Activated CD4-positive, alpha-beta T cell treated with anti-CD3 and anti-CD28 coated beads, Interleukin-2, amount 10 ng/mL, durations not matched to agents 24 days and 14 days (primary cell): ENCODE measurements at regions not wholly inside any gene's neighbourhood (a gene's known extent, or its start where the extent isn't known, plus 50 kb on each side); places are given as distances from the start of the nearest gene placed in this dataset.
"Not testable (repeated sequence)": the region's sequence is repeated elsewhere in the genome, so short reads cannot be mapped to it uniquely, and the experiment has no call there.

ENCODE experiments used
- DNase-seq: peaks from one replicate; pipeline ENCODE4 v3.0.0; 2022
- H3K27ac Mint-ChIP-seq: one replicate; pipeline ENCODE4 v1.8.0; 2022; ENCODE audit warnings: mild to moderate bottlenecking, mixed read lengths
- H3K27me3 Mint-ChIP-seq: one replicate; pipeline ENCODE4 v1.8.0; 2022; ENCODE audit warnings: mixed read lengths
- H3K36me3 Mint-ChIP-seq: one replicate; pipeline ENCODE4 v1.8.0; 2022; ENCODE audit warnings: low read depth, mild to moderate bottlenecking, mixed read lengths
- H3K4me1 Mint-ChIP-seq: one replicate; pipeline ENCODE4 v1.8.0; 2021; ENCODE audit warnings: mixed read lengths
- H3K4me3 Mint-ChIP-seq: one replicate; pipeline ENCODE4 v1.8.0; 2022; ENCODE audit warnings: mild to moderate bottlenecking, moderate library complexity, mixed read lengths
- H3K9me3 Mint-ChIP-seq: one replicate; pipeline ENCODE4 v1.8.0; 2021; ENCODE audit warnings: mixed read lengths
- intact Hi-C: fragments of 100-400 bp; cut with micrococcal nuclease; formaldehyde crosslinking; loops from one replicate; pipeline ENCODE4 v1.15.1; 2023

- H3K36me3 Mint-ChIP-seq, result no peaks in the 10 kb centered on the region
- H3K27me3 Mint-ChIP-seq, result peaks cover 27% of the 10 kb centered on the region
- H3K9me3 Mint-ChIP-seq, result no peaks in the 10 kb centered on the region
- no peaks in the 10 kb centered on the region for H3K4me1 Mint-ChIP-seq
- no peak for DNase-seq
- no peak overlapping the region for H3K4me3 Mint-ChIP-seq
- intact Hi-C loops, result no loop called here
- H3K27ac Mint-ChIP-seq, result no peak overlapping the region
Observed at GRCh38 chr11:115656041-115656440, 151.8 kb upstream of the CADM1 start.

GRCh38 chr11:115654792-115655191 is 150.6 kb upstream of the CADM1 start:
- intact Hi-C loops, result no loop called here
- H3K4me3 Mint-ChIP-seq, result no peak overlapping the region
- no peaks in the 10 kb centered on the region for H3K4me1 Mint-ChIP-seq
- no peak overlapping the region for H3K27ac Mint-ChIP-seq
- no peaks in the 10 kb centered on the region for H3K9me3 Mint-ChIP-seq
- H3K27me3 Mint-ChIP-seq, result peaks cover 15% of the 10 kb centered on the region
- no peaks in the 10 kb centered on the region for H3K36me3 Mint-ChIP-seq
- DNase-seq, result no peak

- Mint-ChIP-seq H3K4me1 (no peaks in the 10 kb centered on the region), H3K9me3 (no peaks in the 10 kb centered on the region), H3K27ac (no peak overlapping the region), H3K36me3 (no peaks in the 10 kb centered on the region), H3K27me3 (peaks cover 9% of the 10 kb centered on the region), H3K4me3 (no peak overlapping the region)
- intact Hi-C loops, result no loop called here
- DNase-seq, result no peak
Observed at GRCh38 chr11:115653926-115654325, 149.7 kb upstream of the CADM1 start.

- no peak for DNase-seq
- no peak overlapping the region for H3K4me3 Mint-ChIP-seq
- no peaks in the 10 kb centered on the region for H3K9me3 Mint-ChIP-seq
- no peak overlapping the region for H3K27ac Mint-ChIP-seq
- H3K4me1 Mint-ChIP-seq, result no peaks in the 10 kb centered on the region
- H3K27me3 Mint-ChIP-seq, result peaks cover 3% of the 10 kb centered on the region
- intact Hi-C loops, result no loop called here
- H3K36me3 Mint-ChIP-seq, result no peaks in the 10 kb centered on the region
Observed at GRCh38 chr11:115653076-115653475, 148.9 kb upstream of the CADM1 start.

- no peaks in the 10 kb centered on the region for H3K9me3 Mint-ChIP-seq
- H3K4me3 Mint-ChIP-seq, result no peak overlapping the region
- H3K27me3 Mint-ChIP-seq, result peaks cover 3% of the 10 kb centered on the region
- H3K36me3 Mint-ChIP-seq, result no peaks in the 10 kb centered on the region
- DNase-seq, result no peak
- H3K4me1 Mint-ChIP-seq, result no peaks in the 10 kb centered on the region
- no peak overlapping the region for H3K27ac Mint-ChIP-seq
- intact Hi-C loops, result no loop called here
Observed at GRCh38 chr11:115652496-115652895, 148.3 kb upstream of the CADM1 start.

DNA sequence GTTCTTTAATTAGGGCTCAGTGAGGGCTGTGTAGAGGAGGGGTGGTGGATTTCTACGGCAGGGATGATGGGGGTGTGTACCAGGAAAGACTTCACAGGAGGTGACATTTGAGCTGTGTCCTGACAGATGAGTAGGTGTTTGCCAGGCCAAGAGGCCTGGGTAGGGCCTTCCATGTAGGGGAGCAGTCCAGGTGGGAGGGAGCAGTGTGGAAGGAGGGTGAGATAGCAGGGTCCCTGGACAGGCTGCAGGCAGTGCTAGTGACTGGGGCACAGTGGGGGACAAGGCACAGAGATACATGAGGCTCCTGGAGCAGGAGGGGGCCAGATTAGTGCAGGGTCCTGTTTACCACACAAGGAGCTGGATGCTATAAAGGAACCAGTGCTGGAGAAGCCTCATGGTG is 147.9 kb upstream of the CADM1 start:
- Mint-ChIP-seq H3K4me3 (no peak overlapping the region), H3K27ac (no peak overlapping the region), H3K36me3 (no peaks in the 10 kb centered on the region), H3K9me3 (no peaks in the 10 kb centered on the region), H3K27me3 (peaks cover 1% of the 10 kb centered on the region), H3K4me1 (no peaks in the 10 kb centered on the region)
- DNase-seq, result no peak
- intact Hi-C loops, result no loop called here

DNA sequence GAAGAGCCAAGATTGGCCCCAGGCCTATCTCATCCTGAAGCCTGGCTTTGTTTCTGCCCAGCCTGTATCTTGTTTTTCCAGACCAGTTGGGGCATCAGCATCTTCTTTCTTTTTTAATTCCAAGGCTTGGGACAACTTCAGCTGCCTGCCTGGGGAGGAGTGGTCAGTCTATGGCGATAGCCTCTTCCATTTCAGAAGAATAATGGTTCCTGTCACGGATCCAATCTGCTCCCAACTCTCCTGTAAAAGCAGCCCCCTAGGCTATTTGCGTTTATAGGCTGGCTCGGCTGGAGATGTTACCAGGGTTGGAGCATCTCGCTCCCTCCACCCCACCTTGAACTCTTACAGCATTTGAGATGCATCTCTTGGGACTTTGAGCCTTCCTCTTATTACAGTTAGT is 145.2 kb upstream of the CADM1 start:
- no peak overlapping the region for H3K4me3 Mint-ChIP-seq
- no peaks in the 10 kb centered on the region for H3K27me3 Mint-ChIP-seq
- no peak overlapping the region for H3K27ac Mint-ChIP-seq
- intact Hi-C loops, result no loop called here
- no peaks in the 10 kb centered on the region for H3K4me1 Mint-ChIP-seq
- H3K36me3 Mint-ChIP-seq, result no peaks in the 10 kb centered on the region
- no peaks in the 10 kb centered on the region for H3K9me3 Mint-ChIP-seq
- no peak for DNase-seq

GRCh38 chr11:115645631-115646317 is 141.6 kb upstream of the CADM1 start:
- intact Hi-C loops, result no loop called here

GRCh38 chr11:115644856-115645255 is 140.6 kb upstream of the CADM1 start:
- H3K27ac Mint-ChIP-seq, result no peak overlapping the region
- intact Hi-C loops, result no loop called here

More at GRCh38 chr11:115645631-115646317, 141.6 kb upstream of the CADM1 start:
- Mint-ChIP-seq H3K4me3 (no peak overlapping the region), H3K36me3 (no peaks in the 10 kb centered on the region), H3K4me1 (no peaks in the 10 kb centered on the region), H3K27me3 (no peaks in the 10 kb centered on the region), H3K9me3 (no peaks in the 10 kb centered on the region), H3K27ac (no peak overlapping the region)
- no peak for DNase-seq

GRCh38 chr11:115643549-115644270 is 139.5 kb upstream of the CADM1 start:
- Mint-ChIP-seq H3K36me3 (no peaks in the 10 kb centered on the region), H3K9me3 (no peaks in the 10 kb centered on the region), H3K4me1 (no peaks in the 10 kb centered on the region), H3K4me3 (no peak overlapping the region), H3K27ac (no peak overlapping the region), H3K27me3 (no peaks in the 10 kb centered on the region)
- intact Hi-C loops, result no loop called here
- DNase-seq, result no peak

More at GRCh38 chr11:115644856-115645255, 140.6 kb upstream of the CADM1 start:
- Mint-ChIP-seq H3K27me3 (no peaks in the 10 kb centered on the region), H3K4me3 (no peak overlapping the region), H3K36me3 (no peaks in the 10 kb centered on the region), H3K9me3 (no peaks in the 10 kb centered on the region), H3K4me1 (no peaks in the 10 kb centered on the region)
- DNase-seq, result no peak

DNA sequence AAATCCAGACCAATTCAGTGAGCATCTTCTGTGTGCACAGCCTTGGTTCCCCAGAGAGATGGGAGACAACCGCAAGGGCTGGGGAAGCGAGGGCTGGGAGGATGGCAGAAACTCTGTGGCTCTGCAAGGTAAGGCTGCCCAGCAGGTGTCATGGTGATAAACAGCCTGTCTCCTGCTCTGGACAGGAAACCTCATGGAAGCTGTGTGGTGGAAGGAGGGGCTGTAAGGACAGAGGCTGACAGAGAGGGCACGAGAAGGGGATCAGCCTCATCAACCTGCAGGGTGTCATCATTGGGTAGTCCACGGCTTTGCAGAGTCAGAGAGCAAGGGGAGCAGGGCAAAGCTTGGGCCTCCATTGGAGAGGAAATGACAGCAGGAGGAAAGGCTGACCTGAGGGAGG is 138.4 kb upstream of the CADM1 start:
- DNase-seq, result no peak
- Mint-ChIP-seq H3K4me1 (no peaks in the 10 kb centered on the region), H3K27ac (no peak overlapping the region), H3K4me3 (no peak overlapping the region), H3K27me3 (no peaks in the 10 kb centered on the region), H3K9me3 (no peaks in the 10 kb centered on the region), H3K36me3 (no peaks in the 10 kb centered on the region)
- intact Hi-C loops, result no loop called here

GRCh38 chr11:115637599-115638241 is 133.5 kb upstream of the CADM1 start:
- no peak for DNase-seq
- H3K9me3 Mint-ChIP-seq, result no peaks in the 10 kb centered on the region
- H3K4me3 Mint-ChIP-seq, result no peak overlapping the region
- no peaks in the 10 kb centered on the region for H3K4me1 Mint-ChIP-seq
- intact Hi-C loops, result no loop called here
- no peaks in the 10 kb centered on the region for H3K27me3 Mint-ChIP-seq
- H3K36me3 Mint-ChIP-seq, result no peaks in the 10 kb centered on the region
- no peak overlapping the region for H3K27ac Mint-ChIP-seq

- H3K36me3 Mint-ChIP-seq, result no peaks in the 10 kb centered on the region
- no peak overlapping the region for H3K27ac Mint-ChIP-seq
- no peaks in the 10 kb centered on the region for H3K27me3 Mint-ChIP-seq
- no peak overlapping the region for H3K4me3 Mint-ChIP-seq
- no peak for DNase-seq
- H3K4me1 Mint-ChIP-seq, result no peaks in the 10 kb centered on the region
- intact Hi-C loops, result no loop called here
- H3K9me3 Mint-ChIP-seq, result no peaks in the 10 kb centered on the region
Observed at GRCh38 chr11:115636753-115637527, 132.7 kb upstream of the CADM1 start.

- intact Hi-C loops, H3K9me3 Mint-ChIP-seq, DNase-seq, H3K4me1 Mint-ChIP-seq, H3K4me3 Mint-ChIP-seq, H3K27me3 Mint-ChIP-seq, H3K27ac Mint-ChIP-seq, H3K36me3 Mint-ChIP-seq: not testable (repeated sequence)
Observed at GRCh38 chr11:115633977-115634376, 129.8 kb upstream of the CADM1 start.
